ENCODE measurements at regions not wholly inside any gene's neighbourhood (a gene's known extent, or its start where the extent isn't known, plus 50 kb on each side); places are given as distances from the start of the nearest gene placed in this dataset.

- FAIRE-seq (no peak), DNase-seq (ENCODE audit: low spot score in 2 of 2) (no peak)
These were observed 105.6 kb downstream of the GPAM start for GRCh38 chr10:112078003-112078402.

- DNase-seq (ENCODE audit: low spot score in 2 of 2) = no peak
- no peak for FAIRE-seq
These were observed 103.3 kb downstream of the GPAM start for GRCh38 chr10:112080231-112080630.

GRCh38 chr10:112082120-112082519, 101.4 kb downstream of the GPAM start:
- no peak for DNase-seq (ENCODE audit: low spot score in 2 of 2)
- no peak for FAIRE-seq

- FAIRE-seq = no peak
- DNase-seq (ENCODE audit: low spot score in 2 of 2) = no peak
These were observed 100.1 kb downstream of the GPAM start for GRCh38 chr10:112083472-112083871.

GRCh38 chr10:112087953-112088456, 95.6 kb downstream of the GPAM start:
- no peak for DNase-seq (ENCODE audit: low spot score in 2 of 2)
- no peak for FAIRE-seq

GRCh38 chr10:112091703-112092102, 91.9 kb downstream of the GPAM start:
- no peak for DNase-seq (ENCODE audit: low spot score in 2 of 2)
- FAIRE-seq = no peak

- DNase-seq (ENCODE audit: low spot score in 2 of 2) = no peak
These were observed 91.0 kb downstream of the GPAM start for GRCh38 chr10:112092519-112092918.

GRCh38 chr10:112094984-112095383, 88.6 kb downstream of the GPAM start:
- FAIRE-seq (no peak), DNase-seq (ENCODE audit: low spot score in 2 of 2) (no peak)

More at GRCh38 chr10:112092519-112092918, 91.0 kb downstream of the GPAM start:
- FAIRE-seq = no peak

GRCh38 chr10:112095731-112096130, 87.8 kb downstream of the GPAM start:
- DNase-seq (ENCODE audit: low spot score in 2 of 2) (no peak), FAIRE-seq (no peak)

- DNase-seq (ENCODE audit: low spot score in 2 of 2) = no peak
- FAIRE-seq = no peak
These were observed 84.9 kb downstream of the GPAM start for GRCh38 chr10:112098682-112099081.

Data from frontal cortex (tissue), 3 donors.